ENCODE measurements at regions not wholly inside any gene's neighbourhood (a gene's known extent, or its start where the extent isn't known, plus 50 kb on each side); places are given as distances from the start of the nearest gene placed in this dataset.
"Not testable (repeated sequence)": the region's sequence is repeated elsewhere in the genome, so short reads cannot be mapped to it uniquely, and the experiment has no call there.

GRCh38 chr17:74129800-74130199 lies 73.7 kb upstream of the RPL38 start:
- TF ChIP-seq, protein P1, sequence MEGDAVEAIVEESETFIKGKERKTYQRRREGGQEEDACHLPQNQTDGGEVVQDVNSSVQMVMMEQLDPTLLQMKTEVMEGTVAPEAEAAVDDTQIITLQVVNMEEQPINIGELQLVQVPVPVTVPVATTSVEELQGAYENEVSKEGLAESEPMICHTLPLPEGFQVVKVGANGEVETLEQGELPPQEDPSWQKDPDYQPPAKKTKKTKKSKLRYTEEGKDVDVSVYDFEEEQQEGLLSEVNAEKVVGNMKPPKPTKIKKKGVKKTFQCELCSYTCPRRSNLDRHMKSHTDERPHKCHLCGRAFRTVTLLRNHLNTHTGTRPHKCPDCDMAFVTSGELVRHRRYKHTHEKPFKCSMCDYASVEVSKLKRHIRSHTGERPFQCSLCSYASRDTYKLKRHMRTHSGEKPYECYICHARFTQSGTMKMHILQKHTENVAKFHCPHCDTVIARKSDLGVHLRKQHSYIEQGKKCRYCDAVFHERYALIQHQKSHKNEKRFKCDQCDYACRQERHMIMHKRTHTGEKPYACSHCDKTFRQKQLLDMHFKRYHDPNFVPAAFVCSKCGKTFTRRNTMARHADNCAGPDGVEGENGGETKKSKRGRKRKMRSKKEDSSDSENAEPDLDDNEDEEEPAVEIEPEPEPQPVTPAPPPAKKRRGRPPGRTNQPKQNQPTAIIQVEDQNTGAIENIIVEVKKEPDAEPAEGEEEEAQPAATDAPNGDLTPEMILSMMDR (IDR thresholded peaks at IDR 0.05; ENCODE audit: low read length): not testable (repeated sequence)
- TF ChIP-seq EZH2 (optimal IDR thresholded peaks at IDR 0.05; ENCODE audit: low read depth, low read length): not testable (repeated sequence)

Data from MM.1S (cell line).